HCT116 (cell line): ENCODE measurements at regions not wholly inside any gene's neighbourhood (a gene's known extent, or its start where the extent isn't known, plus 50 kb on each side); places are given as distances from the start of the nearest gene placed in this dataset.

Experiments
- ATF3 ChIP-seq: IDR thresholded peaks from 2 replicates; pipeline ENCODE4 v1.6.1; 2012
- EGR1 ChIP-seq: IDR thresholded peaks from 2 replicates; pipeline ENCODE4 v1.6.1; 2012; ENCODE audit warnings: low read depth
- EZH2 ChIP-seq: fragments of 200-600 bp; sonication (generic); IDR thresholded peaks from 2 replicates; pipeline ENCODE4 v1.6.1; 2017; ENCODE audit warnings: antibody characterized with exemption, mixed run types
- POLR2A ChIP-seq: IDR thresholded peaks from 2 replicates; pipeline ENCODE4 v1.7.0; 2011; ENCODE audit warnings: borderline replicate concordance; ENCODE audit not compliant: insufficient read depth, insufficient read length; ENCODE audit errors: extremely low read depth
- POLR2AphosphoS5 ChIP-seq: IDR thresholded peaks from 2 replicates; pipeline ENCODE4 v1.6.1; 2011; ENCODE audit warnings: mild to moderate bottlenecking, low read depth, low read length, moderate library complexity
- RAD21 ChIP-seq: IDR thresholded peaks from 2 replicates; pipeline ENCODE4 v1.6.1; 2012; ENCODE audit warnings: low read depth, mild to moderate bottlenecking
- SP1 ChIP-seq: IDR thresholded peaks from 2 replicates; pipeline ENCODE4 v1.6.1; 2012; ENCODE audit warnings: low read depth
- TCF7L2 ChIP-seq: IDR thresholded peaks from 2 replicates; pipeline ENCODE4 v1.7.0; 2011; ENCODE audit warnings: borderline replicate concordance, inconsistent platforms; ENCODE audit not compliant: insufficient read depth, insufficient read length; ENCODE audit errors: extremely low read depth
- YY1 ChIP-seq: IDR thresholded peaks from 2 replicates; pipeline ENCODE4 v1.6.1; 2011; ENCODE audit warnings: low read length, low read depth, moderate library complexity, mild to moderate bottlenecking; ENCODE audit not compliant: insufficient replicate concordance; ENCODE audit errors: extremely low read depth
- ZNF274 ChIP-seq: fragments of 200-500 bp; sonication (Bioruptor generic); IDR thresholded peaks from 2 replicates; pipeline ENCODE4 v1.6.1; 2014; ENCODE audit warnings: mild to moderate bottlenecking, low read depth, low read length, inconsistent platforms
- TF ChIP-seq, protein P1 (sequence below), 3 experiments: fragments of 200-600 bp in 1 of 3; sonication (generic) in 1 of 3; IDR thresholded peaks in 2 of 3; conservative IDR thresholded peaks in 1 of 3; 2 replicates each; pipeline ENCODE4 v1.5.1; 2012 to 2017; ENCODE audit warnings: low read depth in 2 of 3, low read length in 2 of 3, antibody characterized with exemption in 1 of 3, borderline replicate concordance in 1 of 3, control low read depth in 1 of 3, mild to moderate bottlenecking in 1 of 3, mixed read lengths in 1 of 3, mixed run types in 1 of 3, moderate library complexity in 1 of 3; ENCODE audit not compliant: insufficient read depth in 1 of 3
- TF ChIP-seq, protein P2 (sequence below): IDR thresholded peaks from 2 replicates; pipeline ENCODE4 v1.6.1; 2012; ENCODE audit warnings: low read depth

DNA sequence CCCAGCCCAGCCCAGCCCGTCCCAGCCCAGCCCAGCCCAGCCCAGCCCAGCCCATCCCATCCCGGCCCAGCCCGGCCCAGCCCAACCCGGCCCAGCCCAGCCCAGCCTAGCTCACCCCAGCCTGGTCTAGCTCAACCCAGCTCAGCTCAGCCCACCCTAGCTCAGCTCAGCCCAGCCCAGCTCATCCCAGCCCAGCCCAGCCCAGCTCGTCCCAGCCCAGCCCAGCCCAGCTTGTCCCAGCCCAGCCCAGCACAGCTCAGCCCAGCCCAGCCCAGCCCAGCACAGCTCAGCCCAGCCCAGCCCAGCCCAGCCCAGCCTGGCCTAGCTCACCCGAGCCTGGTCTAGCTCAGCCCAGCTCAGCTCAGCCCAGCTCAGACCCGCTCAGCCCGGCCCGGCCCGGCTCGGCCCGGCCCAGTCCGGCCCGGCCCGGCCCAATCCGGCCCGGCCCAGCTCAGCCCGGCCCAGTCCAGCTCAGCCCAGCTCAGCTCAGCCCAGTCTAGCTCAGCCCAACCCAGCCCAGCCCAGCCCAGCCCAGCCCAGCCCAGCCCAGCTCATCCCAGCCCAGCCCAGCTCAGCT is 184.7 kb downstream of the TMEM121 start:
- TF ChIP-seq SP1 = no peak
- TF ChIP-seq, protein P1, sequence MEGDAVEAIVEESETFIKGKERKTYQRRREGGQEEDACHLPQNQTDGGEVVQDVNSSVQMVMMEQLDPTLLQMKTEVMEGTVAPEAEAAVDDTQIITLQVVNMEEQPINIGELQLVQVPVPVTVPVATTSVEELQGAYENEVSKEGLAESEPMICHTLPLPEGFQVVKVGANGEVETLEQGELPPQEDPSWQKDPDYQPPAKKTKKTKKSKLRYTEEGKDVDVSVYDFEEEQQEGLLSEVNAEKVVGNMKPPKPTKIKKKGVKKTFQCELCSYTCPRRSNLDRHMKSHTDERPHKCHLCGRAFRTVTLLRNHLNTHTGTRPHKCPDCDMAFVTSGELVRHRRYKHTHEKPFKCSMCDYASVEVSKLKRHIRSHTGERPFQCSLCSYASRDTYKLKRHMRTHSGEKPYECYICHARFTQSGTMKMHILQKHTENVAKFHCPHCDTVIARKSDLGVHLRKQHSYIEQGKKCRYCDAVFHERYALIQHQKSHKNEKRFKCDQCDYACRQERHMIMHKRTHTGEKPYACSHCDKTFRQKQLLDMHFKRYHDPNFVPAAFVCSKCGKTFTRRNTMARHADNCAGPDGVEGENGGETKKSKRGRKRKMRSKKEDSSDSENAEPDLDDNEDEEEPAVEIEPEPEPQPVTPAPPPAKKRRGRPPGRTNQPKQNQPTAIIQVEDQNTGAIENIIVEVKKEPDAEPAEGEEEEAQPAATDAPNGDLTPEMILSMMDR (IDR thresholded peaks at IDR 0.05 in 2 of 3, conservative IDR thresholded peaks at IDR 0.05 in 1 of 3; ENCODE audit: borderline replicate concordance in 1 of 3, insufficient read depth in 1 of 3, low read depth in 2 of 3, low read length in 2 of 3) = no peak
- TF ChIP-seq POLR2A = no peak
- no peak for TF ChIP-seq RAD21
- TF ChIP-seq EZH2 = no peak
- TF ChIP-seq, protein P2, sequence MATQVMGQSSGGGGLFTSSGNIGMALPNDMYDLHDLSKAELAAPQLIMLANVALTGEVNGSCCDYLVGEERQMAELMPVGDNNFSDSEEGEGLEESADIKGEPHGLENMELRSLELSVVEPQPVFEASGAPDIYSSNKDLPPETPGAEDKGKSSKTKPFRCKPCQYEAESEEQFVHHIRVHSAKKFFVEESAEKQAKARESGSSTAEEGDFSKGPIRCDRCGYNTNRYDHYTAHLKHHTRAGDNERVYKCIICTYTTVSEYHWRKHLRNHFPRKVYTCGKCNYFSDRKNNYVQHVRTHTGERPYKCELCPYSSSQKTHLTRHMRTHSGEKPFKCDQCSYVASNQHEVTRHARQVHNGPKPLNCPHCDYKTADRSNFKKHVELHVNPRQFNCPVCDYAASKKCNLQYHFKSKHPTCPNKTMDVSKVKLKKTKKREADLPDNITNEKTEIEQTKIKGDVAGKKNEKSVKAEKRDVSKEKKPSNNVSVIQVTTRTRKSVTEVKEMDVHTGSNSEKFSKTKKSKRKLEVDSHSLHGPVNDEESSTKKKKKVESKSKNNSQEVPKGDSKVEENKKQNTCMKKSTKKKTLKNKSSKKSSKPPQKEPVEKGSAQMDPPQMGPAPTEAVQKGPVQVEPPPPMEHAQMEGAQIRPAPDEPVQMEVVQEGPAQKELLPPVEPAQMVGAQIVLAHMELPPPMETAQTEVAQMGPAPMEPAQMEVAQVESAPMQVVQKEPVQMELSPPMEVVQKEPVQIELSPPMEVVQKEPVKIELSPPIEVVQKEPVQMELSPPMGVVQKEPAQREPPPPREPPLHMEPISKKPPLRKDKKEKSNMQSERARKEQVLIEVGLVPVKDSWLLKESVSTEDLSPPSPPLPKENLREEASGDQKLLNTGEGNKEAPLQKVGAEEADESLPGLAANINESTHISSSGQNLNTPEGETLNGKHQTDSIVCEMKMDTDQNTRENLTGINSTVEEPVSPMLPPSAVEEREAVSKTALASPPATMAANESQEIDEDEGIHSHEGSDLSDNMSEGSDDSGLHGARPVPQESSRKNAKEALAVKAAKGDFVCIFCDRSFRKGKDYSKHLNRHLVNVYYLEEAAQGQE = no peak
- TF ChIP-seq POLR2AphosphoS5 = no peak
- no peak for TF ChIP-seq TCF7L2
- no peak for TF ChIP-seq ZNF274
- no peak for TF ChIP-seq EGR1
- no peak for TF ChIP-seq YY1
- TF ChIP-seq ATF3 = no peak
